CD4-positive, alpha-beta T cell (primary cell): ENCODE measurements at regions not wholly inside any gene's neighbourhood (a gene's known extent, or its start where the extent isn't known, plus 50 kb on each side); places are given as distances from the start of the nearest gene placed in this dataset.

Source experiments
- ATAC-seq: fragments of 200-7000 bp; cut with Tn5 transposase; one replicate; pipeline ENCODE4 v1.10.0; 2022; ENCODE audit warnings: mild to moderate bottlenecking; ENCODE audit not compliant: poor library complexity
- CTCF ChIA-PET: fragments of 350-600 bp; sonication (Branson Sonifier 250); formaldehyde crosslinking; loops from one replicate; lab custom pipeline; 2021; ENCODE audit warnings: antibody characterized with exemption, inconsistent platforms; lab: Charles Lee
- POLR2A ChIA-PET: fragments of 350-600 bp; sonication (Branson Sonifier 250); formaldehyde crosslinking; loops from one replicate; lab custom pipeline; 2021; ENCODE audit warnings: antibody characterized with exemption, inconsistent platforms; lab: Charles Lee
- DNase-seq, 14 experiments: peaks; one replicate each; pipeline ENCODE4 v3.0.0-alpha.2; 2013 to 2020; ENCODE audit warnings: mixed read lengths in 2 of 14
- H3K27ac ChIP-seq, 2 donors: one replicate each; pipeline versions ENCODE4 v1.5.1 to v1.7.0; 2013; ENCODE audit warnings: low read length in 2 of 2, low read depth in 1 of 2, mild to moderate bottlenecking in 1 of 2
- H3K27me3 ChIP-seq, 2 experiments: 1 replicate in 1 of 2; 2 replicates in 1 of 2; pipeline versions ENCODE4 v1.6.1 to v1.7.0; 2013; ENCODE audit warnings: low read length in 2 of 2, control low read depth in 1 of 2, mild to moderate bottlenecking in 1 of 2, moderate library complexity in 1 of 2; ENCODE audit not compliant: insufficient read depth in 2 of 2, control insufficient read depth in 1 of 2
- H3K36me3 ChIP-seq: one replicate; pipeline ENCODE4 v1.6.1; 2013; ENCODE audit warnings: low read length, control low read depth; ENCODE audit not compliant: insufficient read depth
- H3K4me1 ChIP-seq: one replicate; pipeline ENCODE4 v1.6.1; 2013; ENCODE audit warnings: low read length, control low read depth; ENCODE audit not compliant: insufficient read depth
- H3K4me3 ChIP-seq: one replicate; pipeline ENCODE4 v1.5.1; 2013; ENCODE audit warnings: mild to moderate bottlenecking, low read length, moderate library complexity
- H3K9me3 ChIP-seq, 2 experiments: 1 replicate in 1 of 2; 2 replicates in 1 of 2; pipeline versions ENCODE4 v1.6.1 to v1.7.0; 2013; ENCODE audit warnings: low read length in 2 of 2, mild to moderate bottlenecking in 2 of 2, control low read depth in 1 of 2, moderate library complexity in 1 of 2; ENCODE audit not compliant: control insufficient read depth in 1 of 2, insufficient read depth in 1 of 2
- H3K27ac Mint-ChIP-seq: one replicate; pipeline ENCODE4 v1.8.0; 2020; ENCODE audit warnings: mixed read lengths
- H3K27me3 Mint-ChIP-seq: one replicate; pipeline ENCODE4 v1.8.0; 2021; ENCODE audit warnings: mixed read lengths
- H3K36me3 Mint-ChIP-seq: one replicate; pipeline ENCODE4 v1.8.0; 2021; ENCODE audit warnings: low read depth, mixed read lengths
- H3K4me1 Mint-ChIP-seq: one replicate; pipeline ENCODE4 v1.8.0; 2021; ENCODE audit warnings: low read depth, mixed read lengths
- H3K4me3 Mint-ChIP-seq: one replicate; pipeline ENCODE4 v1.8.0; 2020; ENCODE audit warnings: mild to moderate bottlenecking, mixed read lengths
- H3K9me3 Mint-ChIP-seq: one replicate; pipeline ENCODE4 v1.8.0; 2020; ENCODE audit warnings: mixed read lengths
- intact Hi-C, 2 experiments: fragments of 100-400 bp; cut with DNase I in 1 of 2; cut with micrococcal nuclease in 1 of 2; formaldehyde crosslinking; loops; one replicate each; pipeline versions ENCODE4 v1.15.1 to v1.9.0; 2023 to 2025; cut with DNase I, micrococcal nuclease
- TF ChIP-seq, protein P1 (sequence below): fragments of 200-600 bp; IDR thresholded peaks from one replicate; pipeline ENCODE4 v1.8.0; 2022; ENCODE audit warnings: antibody characterized with exemption, mild to moderate bottlenecking

- H3K9me3 ChIP-seq: no peaks in the 10 kb centered on the region
- DNase-seq (no peak), ATAC-seq (no peak)
- TF ChIP-seq, protein P1, sequence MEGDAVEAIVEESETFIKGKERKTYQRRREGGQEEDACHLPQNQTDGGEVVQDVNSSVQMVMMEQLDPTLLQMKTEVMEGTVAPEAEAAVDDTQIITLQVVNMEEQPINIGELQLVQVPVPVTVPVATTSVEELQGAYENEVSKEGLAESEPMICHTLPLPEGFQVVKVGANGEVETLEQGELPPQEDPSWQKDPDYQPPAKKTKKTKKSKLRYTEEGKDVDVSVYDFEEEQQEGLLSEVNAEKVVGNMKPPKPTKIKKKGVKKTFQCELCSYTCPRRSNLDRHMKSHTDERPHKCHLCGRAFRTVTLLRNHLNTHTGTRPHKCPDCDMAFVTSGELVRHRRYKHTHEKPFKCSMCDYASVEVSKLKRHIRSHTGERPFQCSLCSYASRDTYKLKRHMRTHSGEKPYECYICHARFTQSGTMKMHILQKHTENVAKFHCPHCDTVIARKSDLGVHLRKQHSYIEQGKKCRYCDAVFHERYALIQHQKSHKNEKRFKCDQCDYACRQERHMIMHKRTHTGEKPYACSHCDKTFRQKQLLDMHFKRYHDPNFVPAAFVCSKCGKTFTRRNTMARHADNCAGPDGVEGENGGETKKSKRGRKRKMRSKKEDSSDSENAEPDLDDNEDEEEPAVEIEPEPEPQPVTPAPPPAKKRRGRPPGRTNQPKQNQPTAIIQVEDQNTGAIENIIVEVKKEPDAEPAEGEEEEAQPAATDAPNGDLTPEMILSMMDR: no peak
- H3K27me3 Mint-ChIP-seq: no peaks in the 10 kb centered on the region
- H3K36me3 ChIP-seq: no peaks in the 10 kb centered on the region
- H3K27ac ChIP-seq: no peak overlapping the region
- no peaks in the 10 kb centered on the region for H3K4me1 Mint-ChIP-seq
- H3K27me3 ChIP-seq: peaks cover 0 to 2% of the 10 kb centered on the region in 2 experiments
- H3K4me1 ChIP-seq: no peaks in the 10 kb centered on the region
- H3K4me3 ChIP-seq: no peak overlapping the region
- no peak overlapping the region for H3K27ac Mint-ChIP-seq
- intact Hi-C loops: no loop called here
- H3K9me3 Mint-ChIP-seq: no peaks in the 10 kb centered on the region
- no peaks in the 10 kb centered on the region for H3K36me3 Mint-ChIP-seq
- POLR2A ChIA-PET: no interaction called here
- CTCF ChIA-PET: no interaction called here
- H3K4me3 Mint-ChIP-seq: no peak overlapping the region
These were observed 79.5 kb downstream of the LINGO1 start for GRCh38 chr15:77553257-77553656.

- Mint-ChIP-seq H3K36me3 (no peaks in the 10 kb centered on the region), H3K27me3 (no peaks in the 10 kb centered on the region), H3K4me3 (no peak overlapping the region), H3K4me1 (no peaks in the 10 kb centered on the region), H3K9me3 (no peaks in the 10 kb centered on the region), H3K27ac (no peak overlapping the region)
- ATAC-seq (no peak), DNase-seq (no peak)
- H3K36me3 ChIP-seq: no peaks in the 10 kb centered on the region
- H3K27ac ChIP-seq: no peak overlapping the region
- ChIA-PET CTCF (no interaction called here), POLR2A (interaction anchor here (1.4 kb wide), 1 partner anchor 9 kb away, joined by 3 read pairs; no protein-coding TSS in a partner anchor)
- peaks cover 0 to 3% of the 10 kb centered on the region in 2 experiments for H3K9me3 ChIP-seq
- H3K27me3 ChIP-seq: peaks cover 0 to 2% of the 10 kb centered on the region in 2 experiments
- no peaks in the 10 kb centered on the region for H3K4me1 ChIP-seq
- no peak overlapping the region for H3K4me3 ChIP-seq
- TF ChIP-seq, protein P1: no peak
- intact Hi-C loops: no loop called here
These were observed 80.6 kb downstream of the LINGO1 start for GRCh38 chr15:77552066-77552465.

- no peaks in the 10 kb centered on the region for H3K36me3 ChIP-seq
- no peaks in the 10 kb centered on the region for H3K36me3 Mint-ChIP-seq
- no peak overlapping the region for H3K27ac Mint-ChIP-seq
- no peaks in the 10 kb centered on the region for H3K9me3 Mint-ChIP-seq
- H3K9me3 ChIP-seq: peaks cover 0 to 3% of the 10 kb centered on the region in 2 experiments
- H3K27ac ChIP-seq: no peak overlapping the region
- no peak for ATAC-seq
- ChIA-PET CTCF (no interaction called here), POLR2A (no interaction called here)
- no peak overlapping the region for H3K4me3 Mint-ChIP-seq
- no peak overlapping the region for H3K4me3 ChIP-seq
- no peaks in the 10 kb centered on the region for H3K4me1 ChIP-seq
- no peaks in the 10 kb centered on the region for H3K4me1 Mint-ChIP-seq
- no peak for DNase-seq
- TF ChIP-seq, protein P1: no peak
- peaks cover 0 to 2% of the 10 kb centered on the region in 2 experiments for H3K27me3 ChIP-seq
- no peaks in the 10 kb centered on the region for H3K27me3 Mint-ChIP-seq
- intact Hi-C loops: no loop called here
These were observed 82.1 kb downstream of the LINGO1 start for GRCh38 chr15:77550301-77551251.
